Bronchial epithelial cell (primary cell): ENCODE measurements at regions not wholly inside any gene's neighbourhood (a gene's known extent, or its start where the extent isn't known, plus 50 kb on each side); places are given as distances from the start of the nearest gene placed in this dataset.

ENCODE experiments used
- DNase-seq: peaks from one replicate; pipeline ENCODE4 v3.0.0-alpha.2; 2010; ENCODE audit warnings: low read depth
- FAIRE-seq: peaks from 2 replicates; lab custom pipeline; 2011; peaks lifted over from hg19 to GRCh38; lab: Jason Lieb, UNC
- H3K27me3 ChIP-seq: 2 replicates; pipeline ENCODE4 v1.5.1; 2011; ENCODE audit warnings: low read length; ENCODE audit not compliant: control insufficient read depth, insufficient read depth
- H3K36me3 ChIP-seq: 2 replicates; pipeline ENCODE4 v1.5.1; 2011; ENCODE audit warnings: low read length; ENCODE audit not compliant: control insufficient read depth, insufficient read depth
- H3K4me3 ChIP-seq: 2 replicates; pipeline ENCODE4 v1.5.1; 2011; ENCODE audit warnings: mild to moderate bottlenecking, low read depth, low read length, control low read depth
- TF ChIP-seq, protein P1 (sequence below): IDR thresholded peaks from 2 replicates; pipeline ENCODE4 v1.5.1; 2011; ENCODE audit warnings: mild to moderate bottlenecking, moderate library complexity, low read length, control low read depth, inconsistent platforms; ENCODE audit not compliant: insufficient read depth, severe bottlenecking

DNA sequence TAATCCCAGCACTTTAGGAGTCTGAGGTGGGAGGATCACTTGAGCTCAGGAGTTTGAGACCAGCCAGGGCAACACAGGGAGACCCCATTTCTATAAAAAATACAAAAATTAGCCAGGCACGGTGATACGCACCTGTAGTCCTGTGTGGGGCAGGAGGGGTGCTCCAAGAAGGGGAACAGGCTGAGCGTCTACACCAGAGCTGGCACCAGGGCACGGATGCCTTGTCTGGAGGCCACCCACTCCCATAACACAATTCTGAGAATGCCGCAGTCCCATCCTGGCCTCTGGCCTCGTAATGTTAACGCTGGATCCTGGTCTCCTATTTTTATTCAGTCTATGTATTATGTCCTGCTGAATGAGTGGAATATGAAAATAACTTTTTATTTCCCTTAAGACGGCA is 161.3 kb downstream of the WSCD1 start:
- DNase-seq = no peak
- Histone ChIP-seq H3K4me3 (no peak overlapping the region), H3K27me3 (no peaks in the 10 kb centered on the region)

DNA sequence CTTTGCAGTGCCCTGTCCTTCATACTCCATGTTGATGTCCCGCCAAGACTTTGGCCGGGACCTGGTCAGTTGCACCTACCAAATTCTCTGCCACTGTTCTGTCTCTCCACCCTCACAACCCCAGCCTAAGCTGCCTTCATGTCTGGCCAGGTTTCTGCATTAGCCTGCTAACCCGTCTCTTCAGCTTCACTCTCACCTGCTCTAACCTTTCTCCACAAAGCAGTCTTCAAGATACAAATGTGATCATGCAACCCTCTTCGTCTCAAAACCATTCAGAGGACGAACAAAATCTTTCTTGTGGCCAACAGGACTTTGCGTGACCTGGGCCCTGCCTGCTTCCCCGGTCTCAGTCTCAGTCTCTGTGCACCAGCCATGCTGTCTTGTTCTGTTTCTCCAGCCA is 148.2 kb downstream of the WSCD1 start:
- TF ChIP-seq, protein P1, sequence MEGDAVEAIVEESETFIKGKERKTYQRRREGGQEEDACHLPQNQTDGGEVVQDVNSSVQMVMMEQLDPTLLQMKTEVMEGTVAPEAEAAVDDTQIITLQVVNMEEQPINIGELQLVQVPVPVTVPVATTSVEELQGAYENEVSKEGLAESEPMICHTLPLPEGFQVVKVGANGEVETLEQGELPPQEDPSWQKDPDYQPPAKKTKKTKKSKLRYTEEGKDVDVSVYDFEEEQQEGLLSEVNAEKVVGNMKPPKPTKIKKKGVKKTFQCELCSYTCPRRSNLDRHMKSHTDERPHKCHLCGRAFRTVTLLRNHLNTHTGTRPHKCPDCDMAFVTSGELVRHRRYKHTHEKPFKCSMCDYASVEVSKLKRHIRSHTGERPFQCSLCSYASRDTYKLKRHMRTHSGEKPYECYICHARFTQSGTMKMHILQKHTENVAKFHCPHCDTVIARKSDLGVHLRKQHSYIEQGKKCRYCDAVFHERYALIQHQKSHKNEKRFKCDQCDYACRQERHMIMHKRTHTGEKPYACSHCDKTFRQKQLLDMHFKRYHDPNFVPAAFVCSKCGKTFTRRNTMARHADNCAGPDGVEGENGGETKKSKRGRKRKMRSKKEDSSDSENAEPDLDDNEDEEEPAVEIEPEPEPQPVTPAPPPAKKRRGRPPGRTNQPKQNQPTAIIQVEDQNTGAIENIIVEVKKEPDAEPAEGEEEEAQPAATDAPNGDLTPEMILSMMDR = no peak
- H3K36me3 ChIP-seq = no peaks in the 10 kb centered on the region
- no peak overlapping the region for H3K4me3 ChIP-seq
- peaks cover 1% of the 10 kb centered on the region for H3K27me3 ChIP-seq
- FAIRE-seq = peak; percentile 43
- DNase-seq = no peak

More for the DNA sequence above, 161.3 kb downstream of the WSCD1 start:
- FAIRE-seq = no peak
- H3K36me3 ChIP-seq = no peaks in the 10 kb centered on the region
- TF ChIP-seq, protein P1 = no peak

DNA sequence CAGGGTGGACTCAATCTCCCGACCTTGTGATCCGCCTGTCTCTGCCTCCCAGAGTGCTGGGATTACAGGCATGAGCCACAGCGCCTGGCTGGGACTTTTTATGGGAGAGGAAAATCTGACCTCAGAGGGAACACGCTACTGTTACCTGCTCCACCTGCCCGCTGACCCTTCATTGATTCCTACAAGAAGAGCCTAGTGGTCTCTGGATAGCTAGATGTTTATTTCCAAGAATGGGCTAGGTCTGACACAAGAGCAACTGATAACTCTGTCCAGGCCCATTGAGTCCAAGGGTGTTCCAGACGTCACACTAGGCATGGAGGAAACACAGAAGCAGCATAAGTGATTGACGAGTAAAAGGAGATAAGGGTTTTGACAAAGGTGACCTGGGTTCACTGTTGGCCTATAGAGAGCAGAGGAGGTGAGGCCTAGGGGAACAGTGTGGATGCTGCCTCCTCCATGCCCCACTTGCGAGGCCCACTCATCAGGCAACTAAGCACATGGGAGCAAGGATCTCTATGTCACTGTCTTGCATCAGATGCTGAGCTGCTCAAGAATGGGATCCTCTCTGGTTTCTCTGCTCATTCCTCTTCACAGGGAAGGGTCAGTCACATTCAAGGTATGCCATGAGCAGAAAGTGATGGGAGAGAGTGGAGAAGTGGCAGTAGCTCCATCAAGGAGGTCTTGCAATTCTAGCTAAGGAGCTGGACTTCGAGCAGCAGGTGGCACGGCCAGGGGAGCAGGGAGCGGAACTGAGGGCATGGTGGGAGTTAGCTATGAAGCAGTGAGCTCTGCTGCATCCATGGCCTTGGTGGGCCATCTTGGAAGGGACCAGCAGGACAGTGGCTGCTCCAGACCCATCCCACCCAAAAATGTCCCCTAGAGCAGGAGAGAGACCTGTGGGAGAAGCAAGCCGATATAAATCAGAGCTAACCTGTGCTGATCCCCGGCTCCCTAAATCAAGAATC is 145.2 kb downstream of the WSCD1 start:
- H3K4me3 ChIP-seq = no peak overlapping the region
- H3K27me3 ChIP-seq = no peaks in the 10 kb centered on the region
- TF ChIP-seq, protein P1 = no peak
- no peak for DNase-seq
- FAIRE-seq = no peak
- H3K36me3 ChIP-seq = no peaks in the 10 kb centered on the region

DNA sequence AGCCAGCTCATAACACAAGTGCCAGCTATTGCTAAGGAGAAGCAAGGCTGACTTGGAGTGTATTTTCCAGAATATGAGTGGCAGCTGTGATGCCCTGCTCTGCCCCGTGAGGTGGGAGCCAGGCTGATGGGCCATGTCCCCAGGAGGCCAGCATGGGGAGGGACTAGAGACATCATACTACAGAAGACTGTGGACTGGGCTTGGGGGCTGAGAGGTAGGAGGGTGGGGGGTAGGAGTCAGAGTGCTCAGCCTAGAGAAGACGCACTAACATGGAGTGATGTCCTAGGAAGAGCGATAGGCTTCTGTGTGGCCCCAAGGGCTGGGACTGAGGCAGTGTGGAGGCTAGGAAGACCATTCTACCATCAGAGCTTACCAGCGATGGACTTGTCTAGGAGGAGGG is 143.7 kb downstream of the WSCD1 start:
- Histone ChIP-seq H3K36me3 (no peaks in the 10 kb centered on the region), H3K27me3 (no peaks in the 10 kb centered on the region), H3K4me3 (no peak overlapping the region)
- TF ChIP-seq, protein P1 = no peak
- no peak for FAIRE-seq
- DNase-seq = no peak

DNA sequence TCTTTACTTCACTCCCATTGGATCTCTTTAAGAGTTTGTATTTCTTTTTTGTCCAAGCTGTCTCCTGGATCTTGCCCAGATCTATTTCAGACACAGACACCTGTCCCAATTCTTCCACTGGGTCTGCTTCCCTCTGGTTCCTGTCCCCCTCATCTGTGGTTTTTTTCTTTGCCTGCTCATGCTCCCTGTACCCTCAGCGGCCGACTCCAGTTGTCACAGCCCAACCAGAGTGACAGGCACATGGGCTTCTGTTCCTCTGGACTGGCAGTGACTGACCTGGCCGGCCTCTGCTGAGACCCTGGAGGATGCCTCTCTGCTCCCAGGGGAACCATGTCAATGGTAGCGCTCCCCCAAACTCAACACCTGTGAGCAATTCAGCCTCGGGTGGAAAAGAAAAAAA is 142.6 kb downstream of the WSCD1 start:
- TF ChIP-seq, protein P1 = no peak
- no peak for FAIRE-seq
- no peaks in the 10 kb centered on the region for H3K27me3 ChIP-seq

More for the DNA sequence above, 142.6 kb downstream of the WSCD1 start:
- Histone ChIP-seq H3K36me3 (no peaks in the 10 kb centered on the region), H3K4me3 (no peak overlapping the region)
- DNase-seq = no peak
